ENCODE measurements at regions not wholly inside any gene's neighbourhood (a gene's known extent, or its start where the extent isn't known, plus 50 kb on each side); places are given as distances from the start of the nearest gene placed in this dataset.
A peak's percentile ranks its signal among the peaks of the same experiment; 100 is the strongest.

GRCh38 chr10:8405596-8405995 lies 351.1 kb downstream of the GATA3 start:
- Histone ChIP-seq H3K4me3 (ENCODE audit: low read length) (no peak overlapping the region), H3K27me3 (ENCODE audit: control insufficient read depth in 1 of 2, insufficient read depth in 2 of 2, low read length in 2 of 2) (no peaks in the 10 kb centered on the region), H3K36me3 (ENCODE audit: insufficient read depth, low read length) (no peaks in the 10 kb centered on the region), H3K27ac (ENCODE audit: low read depth in 1 of 2, low read length in 2 of 2) (peak overlapping the region; percentile 68 to 83), H3K9me3 (ENCODE audit: control insufficient read depth in 1 of 2, insufficient read depth in 1 of 2, low read length in 2 of 2) (no peaks in the 10 kb centered on the region), H3K4me1 (ENCODE audit: insufficient read depth, low read length) (peaks cover 64% of the 10 kb centered on the region)
- POLR2A ChIA-PET = interaction anchor here (0.9 to 1.6 kb wide), 5 partner anchors 10 to 353 kb away, joined by 3 to 5 read pairs (median 4); no protein-coding TSS in a partner anchor
- CTCF ChIA-PET = no interaction called here
- Mint-ChIP-seq H3K27me3 (no peaks in the 10 kb centered on the region), H3K9me3 (no peaks in the 10 kb centered on the region), H3K4me1 (ENCODE audit: low read depth) (peaks cover 74% of the 10 kb centered on the region), H3K27ac (peak overlapping the region; percentile 82), H3K36me3 (ENCODE audit: low read depth) (no peaks in the 10 kb centered on the region), H3K4me3 (peak overlapping the region; percentile 9)
- intact Hi-C loops (cut with DNase I, micrococcal nuclease) = loop anchor here in 1 of 2 experiments (2.0 kb wide), 2 partner anchors 223 to 349 kb away; no protein-coding TSS in a partner anchor
- no peak for ATAC-seq (ENCODE audit: poor library complexity)
- DNase-seq = no peak
- TF ChIP-seq CTCF (IDR thresholded peaks at IDR 0.05) = no peak

- peak overlapping the region; percentile 79 for H3K27ac Mint-ChIP-seq
- H3K9me3 ChIP-seq (ENCODE audit: control insufficient read depth in 1 of 2, insufficient read depth in 1 of 2, low read length in 2 of 2) = no peaks in the 10 kb centered on the region
- CTCF ChIA-PET = interaction anchor here (0.9 kb wide), 1 partner anchor 9 kb away, joined by 3 read pairs; no protein-coding TSS in a partner anchor
- no peak overlapping the region for H3K27ac ChIP-seq (ENCODE audit: low read depth in 1 of 2, low read length in 2 of 2)
- no peaks in the 10 kb centered on the region for H3K27me3 ChIP-seq (ENCODE audit: control insufficient read depth in 1 of 2, insufficient read depth in 2 of 2, low read length in 2 of 2)
- no peak for ATAC-seq (ENCODE audit: poor library complexity)
- no peaks in the 10 kb centered on the region for H3K9me3 Mint-ChIP-seq
- intact Hi-C loops (cut with DNase I, micrococcal nuclease) = no loop called here
- H3K4me1 ChIP-seq (ENCODE audit: insufficient read depth, low read length) = peaks cover 45% of the 10 kb centered on the region
- no peak overlapping the region for H3K4me3 ChIP-seq (ENCODE audit: low read length)
- POLR2A ChIA-PET = interaction anchor here (1.0 kb wide), 1 partner anchor 31 kb away, joined by 4 read pairs; no protein-coding TSS in a partner anchor
- no peaks in the 10 kb centered on the region for H3K36me3 Mint-ChIP-seq (ENCODE audit: low read depth)
- H3K27me3 Mint-ChIP-seq = no peaks in the 10 kb centered on the region
- TF ChIP-seq CTCF (IDR thresholded peaks at IDR 0.05) = no peak
- peak in 2 of 14 experiments; percentile 19 to 30 for DNase-seq
- no peaks in the 10 kb centered on the region for H3K36me3 ChIP-seq (ENCODE audit: insufficient read depth, low read length)
- peaks cover 54% of the 10 kb centered on the region for H3K4me1 Mint-ChIP-seq (ENCODE audit: low read depth)
- H3K4me3 Mint-ChIP-seq = no peak overlapping the region
Measured at GRCh38 chr10:8407501-8408021, 353.1 kb downstream of the GATA3 start.

GRCh38 chr10:8410506-8410905 lies 356.0 kb downstream of the GATA3 start:
- no peaks in the 10 kb centered on the region for H3K36me3 Mint-ChIP-seq (ENCODE audit: low read depth)
- ATAC-seq (ENCODE audit: poor library complexity) = no peak
- no peak for DNase-seq
- CTCF ChIA-PET = no interaction called here
- no peak overlapping the region for H3K27ac Mint-ChIP-seq
- no peaks in the 10 kb centered on the region for H3K27me3 ChIP-seq (ENCODE audit: control insufficient read depth in 1 of 2, insufficient read depth in 2 of 2, low read length in 2 of 2)
- H3K4me1 Mint-ChIP-seq (ENCODE audit: low read depth) = peaks cover 27% of the 10 kb centered on the region
- intact Hi-C loops (cut with DNase I, micrococcal nuclease) = no loop called here
- H3K4me3 Mint-ChIP-seq = no peak overlapping the region
- POLR2A ChIA-PET = no interaction called here
- no peak overlapping the region for H3K4me3 ChIP-seq (ENCODE audit: low read length)
- peaks cover 21% of the 10 kb centered on the region for H3K4me1 ChIP-seq (ENCODE audit: insufficient read depth, low read length)
- H3K27ac ChIP-seq (ENCODE audit: low read depth in 1 of 2, low read length in 2 of 2) = no peak overlapping the region
- no peaks in the 10 kb centered on the region for H3K36me3 ChIP-seq (ENCODE audit: insufficient read depth, low read length)
- no peaks in the 10 kb centered on the region for H3K9me3 Mint-ChIP-seq
- TF ChIP-seq CTCF (IDR thresholded peaks at IDR 0.05) = no peak
- H3K27me3 Mint-ChIP-seq = no peaks in the 10 kb centered on the region
- no peaks in the 10 kb centered on the region for H3K9me3 ChIP-seq (ENCODE audit: control insufficient read depth in 1 of 2, insufficient read depth in 1 of 2, low read length in 2 of 2)

Measured in CD4-positive, alpha-beta T cell (primary cell).